ENCODE measurements at regions not wholly inside any gene's neighbourhood (a gene's known extent, or its start where the extent isn't known, plus 50 kb on each side); places are given as distances from the start of the nearest gene placed in this dataset.

DNA sequence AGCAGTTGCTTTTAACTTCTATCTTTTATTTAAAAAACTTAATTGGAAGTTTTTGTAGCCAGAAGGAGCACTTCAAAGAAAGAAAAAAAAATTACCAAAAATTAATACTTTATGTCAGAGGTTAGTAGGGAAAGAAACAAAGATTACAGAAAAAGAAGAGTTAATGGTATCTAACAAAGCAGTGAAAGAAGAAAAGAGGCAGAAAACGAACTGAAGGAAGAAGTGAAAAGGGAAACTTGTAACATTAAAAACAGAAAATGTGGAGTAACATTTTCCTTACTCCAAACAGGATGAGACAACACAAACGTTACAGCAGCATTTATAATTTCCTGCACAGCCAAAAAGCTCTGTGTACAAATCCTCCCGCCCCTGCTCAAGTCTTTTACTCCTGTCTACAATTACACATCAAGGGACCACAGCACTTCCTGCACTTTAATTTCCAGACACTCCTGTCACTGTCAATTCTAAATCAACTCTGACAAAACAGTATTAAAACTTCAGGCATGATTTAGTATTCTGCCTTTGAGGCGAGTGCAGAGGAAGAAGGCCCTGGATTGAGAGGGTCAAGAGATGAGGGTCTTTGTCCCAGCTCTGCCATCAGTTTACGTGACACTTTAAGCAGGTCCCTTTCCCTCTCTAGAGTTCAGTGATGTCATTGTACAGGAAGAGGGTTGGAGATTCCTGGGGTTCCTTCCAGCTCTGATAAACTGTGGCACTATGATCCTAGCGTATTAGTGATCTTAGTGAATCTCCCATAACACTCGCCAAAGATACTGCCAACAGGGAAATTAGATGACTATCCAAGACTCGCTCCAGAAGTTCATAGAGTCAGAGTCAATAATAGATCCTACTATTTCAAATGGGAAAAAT is 53.2 kb upstream of the LSM14A start:
- Histone ChIP-seq H3F3A (ENCODE audit: control insufficient read depth, insufficient read depth) (no peaks in the 10 kb centered on the region), H3K27me3 (ENCODE audit: control insufficient read depth, low read length) (no peaks in the 10 kb centered on the region), H3K9me2 (replicated peaks; ENCODE audit: control insufficient read depth, low read length) (no peaks in the 10 kb centered on the region), H3K4me3 (ENCODE audit: low read length) (no peak overlapping the region), H3K4me1 (ENCODE audit: control insufficient read depth, low read length) (peaks cover 6% of the 10 kb centered on the region), H4K20me1 (ENCODE audit: control insufficient read depth, insufficient read depth, low read depth, low read length) (no peaks in the 10 kb centered on the region), H3K9me3 (ENCODE audit: control insufficient read depth, insufficient read depth, low read length) (no peaks in the 10 kb centered on the region), H3K79me2 (ENCODE audit: control insufficient read depth, low read length) (no peaks in the 10 kb centered on the region), H3K36me3 (ENCODE audit: control insufficient read depth, low read length) (no peaks in the 10 kb centered on the region), H3K4me2 (ENCODE audit: low read length) (no peak overlapping the region), H3K27ac (ENCODE audit: low read depth, low read length) (no peak overlapping the region)
- TF ChIP-seq, protein P1, sequence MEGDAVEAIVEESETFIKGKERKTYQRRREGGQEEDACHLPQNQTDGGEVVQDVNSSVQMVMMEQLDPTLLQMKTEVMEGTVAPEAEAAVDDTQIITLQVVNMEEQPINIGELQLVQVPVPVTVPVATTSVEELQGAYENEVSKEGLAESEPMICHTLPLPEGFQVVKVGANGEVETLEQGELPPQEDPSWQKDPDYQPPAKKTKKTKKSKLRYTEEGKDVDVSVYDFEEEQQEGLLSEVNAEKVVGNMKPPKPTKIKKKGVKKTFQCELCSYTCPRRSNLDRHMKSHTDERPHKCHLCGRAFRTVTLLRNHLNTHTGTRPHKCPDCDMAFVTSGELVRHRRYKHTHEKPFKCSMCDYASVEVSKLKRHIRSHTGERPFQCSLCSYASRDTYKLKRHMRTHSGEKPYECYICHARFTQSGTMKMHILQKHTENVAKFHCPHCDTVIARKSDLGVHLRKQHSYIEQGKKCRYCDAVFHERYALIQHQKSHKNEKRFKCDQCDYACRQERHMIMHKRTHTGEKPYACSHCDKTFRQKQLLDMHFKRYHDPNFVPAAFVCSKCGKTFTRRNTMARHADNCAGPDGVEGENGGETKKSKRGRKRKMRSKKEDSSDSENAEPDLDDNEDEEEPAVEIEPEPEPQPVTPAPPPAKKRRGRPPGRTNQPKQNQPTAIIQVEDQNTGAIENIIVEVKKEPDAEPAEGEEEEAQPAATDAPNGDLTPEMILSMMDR (IDR thresholded peaks at IDR 0.05; ENCODE audit: low read depth, low read length, poor library complexity, severe bottlenecking) = no peak
- TF ChIP-seq EZH2phosphoT487 (IDR thresholded peaks at IDR 0.05; ENCODE audit: borderline replicate concordance, low read length) = no peak

- Histone ChIP-seq H3K9me2 (replicated peaks; ENCODE audit: control insufficient read depth, low read length) (no peaks in the 10 kb centered on the region), H4K20me1 (ENCODE audit: control insufficient read depth, insufficient read depth, low read depth, low read length) (no peaks in the 10 kb centered on the region), H3K79me2 (ENCODE audit: control insufficient read depth, low read length) (no peaks in the 10 kb centered on the region), H3K4me1 (ENCODE audit: control insufficient read depth, low read length) (peaks cover 6% of the 10 kb centered on the region), H3K27ac (ENCODE audit: low read depth, low read length) (no peak overlapping the region), H3F3A (ENCODE audit: control insufficient read depth, insufficient read depth) (no peaks in the 10 kb centered on the region), H3K4me2 (ENCODE audit: low read length) (no peak overlapping the region), H3K9me3 (ENCODE audit: control insufficient read depth, insufficient read depth, low read length) (no peaks in the 10 kb centered on the region), H3K4me3 (ENCODE audit: low read length) (no peak overlapping the region), H3K27me3 (ENCODE audit: control insufficient read depth, low read length) (no peaks in the 10 kb centered on the region), H3K36me3 (ENCODE audit: control insufficient read depth, low read length) (no peaks in the 10 kb centered on the region)
- TF ChIP-seq, protein P1 (IDR thresholded peaks at IDR 0.05; ENCODE audit: low read depth, low read length, poor library complexity, severe bottlenecking) = no peak
- no peak for TF ChIP-seq EZH2phosphoT487 (IDR thresholded peaks at IDR 0.05; ENCODE audit: borderline replicate concordance, low read length)
Measured at GRCh38 chr19:34120141-34120540, 52.2 kb upstream of the LSM14A start.

DNA sequence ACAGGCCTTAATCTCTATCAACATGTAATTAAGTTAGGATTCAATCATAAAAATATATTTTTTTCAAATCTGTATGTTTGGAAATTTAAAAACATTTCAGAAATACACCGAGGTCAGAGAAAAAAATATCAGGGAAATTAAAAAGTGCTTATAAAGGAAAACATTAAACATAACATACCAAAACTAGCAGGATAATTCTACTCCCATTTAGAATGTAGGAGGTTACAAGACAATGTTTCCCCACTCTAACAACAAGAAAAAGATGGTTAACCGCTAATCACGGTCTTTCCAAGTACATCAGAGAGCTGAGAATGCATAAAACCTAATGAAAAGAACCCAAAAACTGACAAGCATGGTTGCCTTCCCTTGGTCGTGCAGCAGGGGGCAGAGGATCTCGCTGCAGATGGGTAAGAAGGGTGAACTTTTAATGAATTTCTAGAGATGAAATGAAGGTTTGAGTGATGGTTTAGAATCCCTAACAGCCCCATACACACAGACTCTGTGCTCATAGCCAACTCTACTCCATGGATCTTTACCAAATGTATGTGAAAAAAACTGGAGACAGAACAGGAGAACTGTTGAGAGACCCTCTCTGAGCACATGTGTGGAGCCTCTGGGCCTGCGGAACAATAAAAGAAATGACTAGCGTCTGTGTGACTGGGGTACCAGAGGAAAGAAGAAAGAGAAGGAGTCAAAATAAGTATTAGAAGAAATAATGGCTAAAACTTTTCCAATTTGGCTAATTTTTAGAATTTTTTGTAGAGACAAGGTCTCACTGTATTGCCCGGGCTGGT is 51.3 kb upstream of the LSM14A start:
- H3F3A ChIP-seq (ENCODE audit: control insufficient read depth, insufficient read depth) = no peaks in the 10 kb centered on the region
- H3K27ac ChIP-seq (ENCODE audit: low read depth, low read length) = no peak overlapping the region
- TF ChIP-seq, protein P1 (IDR thresholded peaks at IDR 0.05; ENCODE audit: low read depth, low read length, poor library complexity, severe bottlenecking) = peak; percentile 76
- no peak for TF ChIP-seq EZH2phosphoT487 (IDR thresholded peaks at IDR 0.05; ENCODE audit: borderline replicate concordance, low read length)
- H3K27me3 ChIP-seq (ENCODE audit: control insufficient read depth, low read length) = no peaks in the 10 kb centered on the region
- H3K79me2 ChIP-seq (ENCODE audit: control insufficient read depth, low read length) = no peaks in the 10 kb centered on the region
- H3K9me2 ChIP-seq (replicated peaks; ENCODE audit: control insufficient read depth, low read length) = no peaks in the 10 kb centered on the region
- H3K4me3 ChIP-seq (ENCODE audit: low read length) = no peak overlapping the region
- H3K4me1 ChIP-seq (ENCODE audit: control insufficient read depth, low read length) = peaks cover 6% of the 10 kb centered on the region
- no peaks in the 10 kb centered on the region for H3K36me3 ChIP-seq (ENCODE audit: control insufficient read depth, low read length)
- no peak overlapping the region for H3K4me2 ChIP-seq (ENCODE audit: low read length)
- no peaks in the 10 kb centered on the region for H4K20me1 ChIP-seq (ENCODE audit: control insufficient read depth, insufficient read depth, low read depth, low read length)
- H3K9me3 ChIP-seq (ENCODE audit: control insufficient read depth, insufficient read depth, low read length) = no peaks in the 10 kb centered on the region
